ENCODE measurements at regions not wholly inside any gene's neighbourhood (a gene's known extent, or its start where the extent isn't known, plus 50 kb on each side); places are given as distances from the start of the nearest gene placed in this dataset.
A peak's percentile ranks its signal among the peaks of the same experiment; 100 is the strongest.

- H3K4me3 ChIP-seq (ENCODE audit: low read depth, low read length): no peak overlapping the region
- DNase-seq (ENCODE audit: low read depth, low spot score): no peak
- in situ Hi-C loops (cut with HindIII; ENCODE audit: low sequenced_read_pairs): no loop called here
- TF ChIP-seq CTCF (IDR thresholded peaks at IDR 0.05; ENCODE audit: low read depth, low read length): peak; percentile 35
These were observed 160.8 kb upstream of the NPSR1 start for GRCh38 chr7:34497153-34497777.

- no peak for DNase-seq (ENCODE audit: low read depth, low spot score)
- no peak for TF ChIP-seq CTCF (IDR thresholded peaks at IDR 0.05; ENCODE audit: low read depth, low read length)
- in situ Hi-C loops (cut with HindIII; ENCODE audit: low sequenced_read_pairs): no loop called here
- no peak overlapping the region for H3K4me3 ChIP-seq (ENCODE audit: low read depth, low read length)
These were observed 156.9 kb upstream of the NPSR1 start for GRCh38 chr7:34501156-34501555.

GRCh38 chr7:34507191-34507590, 150.8 kb upstream of the NPSR1 start:
- no peak overlapping the region for H3K4me3 ChIP-seq (ENCODE audit: low read depth, low read length)
- no peak for DNase-seq (ENCODE audit: low read depth, low spot score)
- no peak for TF ChIP-seq CTCF (IDR thresholded peaks at IDR 0.05; ENCODE audit: low read depth, low read length)
- in situ Hi-C loops (cut with HindIII; ENCODE audit: low sequenced_read_pairs): no loop called here

- in situ Hi-C loops (cut with HindIII; ENCODE audit: low sequenced_read_pairs): no loop called here
- TF ChIP-seq CTCF (IDR thresholded peaks at IDR 0.05; ENCODE audit: low read depth, low read length): no peak
- DNase-seq (ENCODE audit: low read depth, low spot score): peak; percentile 25
- H3K4me3 ChIP-seq (ENCODE audit: low read depth, low read length): no peak overlapping the region
These were observed 134.6 kb upstream of the NPSR1 start for GRCh38 chr7:34523226-34523918.

- no peak for DNase-seq (ENCODE audit: low read depth, low spot score)
- no peak overlapping the region for H3K4me3 ChIP-seq (ENCODE audit: low read depth, low read length)
- in situ Hi-C loops (cut with HindIII; ENCODE audit: low sequenced_read_pairs): no loop called here
- no peak for TF ChIP-seq CTCF (IDR thresholded peaks at IDR 0.05; ENCODE audit: low read depth, low read length)
These were observed 127.8 kb upstream of the NPSR1 start for GRCh38 chr7:34530259-34530658.

- DNase-seq (ENCODE audit: low read depth, low spot score): no peak
- in situ Hi-C loops (cut with HindIII; ENCODE audit: low sequenced_read_pairs): no loop called here
These were observed 119.0 kb upstream of the NPSR1 start for GRCh38 chr7:34539003-34539402.

More at GRCh38 chr7:34539003-34539402, 119.0 kb upstream of the NPSR1 start:
- no peak for TF ChIP-seq CTCF (IDR thresholded peaks at IDR 0.05; ENCODE audit: low read depth, low read length)
- no peak overlapping the region for H3K4me3 ChIP-seq (ENCODE audit: low read depth, low read length)

All from astrocyte of the spinal cord (primary cell).